SK-N-SH (cell line): ENCODE measurements at regions not wholly inside any gene's neighbourhood (a gene's known extent, or its start where the extent isn't known, plus 50 kb on each side); places are given as distances from the start of the nearest gene placed in this dataset.

Source experiments
- CTCF ChIA-PET: fragments of 300-600, 350-600 bp; formaldehyde crosslinking; extraction: SDS; loops from one replicate; lab custom pipeline; 2021; lab: Yijun Ruan, JAX
- POLR2A ChIA-PET: fragments of 350-600 bp; sonication (Branson Sonifier 250); formaldehyde crosslinking; extraction: SDS; loops from one replicate; lab custom pipeline; 2020; ENCODE audit warnings: antibody characterized with exemption, inconsistent platforms; lab: Yijun Ruan, JAX
- DNase-seq: peaks from one replicate; pipeline ENCODE4 v3.0.0; 2012
- H2AFZ ChIP-seq: fragments of 200-600 bp; sonication (generic); 2 replicates; pipeline ENCODE4 v1.8.1; 2016; ENCODE audit warnings: antibody characterized with exemption, mild to moderate bottlenecking, low read depth
- H3F3A ChIP-seq: fragments of 200-600 bp; sonication (generic); replicated peaks from 2 replicates; pipeline ENCODE3; 2016; ENCODE audit warnings: antibody characterized with exemption, mild to moderate bottlenecking; ENCODE audit not compliant: insufficient read depth
- H3K27ac ChIP-seq, 2 experiments: fragments of 200-500 bp in 1 of 2; fragments of 200-600 bp in 1 of 2; sonication (Bioruptor generic) in 1 of 2; sonication (generic), shearing (Covaris generic) in 1 of 2; 2 replicates each; pipeline versions ENCODE4 v1.5.1 to v1.6.1; 2014 to 2016; ENCODE audit warnings: low read depth in 2 of 2, inconsistent platforms in 1 of 2, low read length in 1 of 2, mild to moderate bottlenecking in 1 of 2, mixed read lengths in 1 of 2
- H3K27me3 ChIP-seq: fragments of 200-600 bp; sonication (generic), shearing (Covaris generic); 2 replicates; pipeline ENCODE4 v1.6.1; 2016; ENCODE audit warnings: mixed run types; ENCODE audit not compliant: insufficient read depth
- H3K36me3 ChIP-seq, 2 experiments: fragments of 200-500 bp in 1 of 2; fragments of 200-600 bp in 1 of 2; sonication (Bioruptor generic) in 1 of 2; sonication (generic) in 1 of 2; replicated peaks in 1 of 2; 2 replicates each; pipeline versions ENCODE3 to v1.5.1; 2014 to 2016; ENCODE audit warnings: low read length in 1 of 2, mild to moderate bottlenecking in 1 of 2; ENCODE audit not compliant: insufficient read depth in 2 of 2, control insufficient read depth in 1 of 2
- H3K4me1 ChIP-seq, 2 experiments: fragments of 200-500 bp in 1 of 2; fragments of 200-600 bp in 1 of 2; sonication (Bioruptor generic) in 1 of 2; sonication (generic), shearing (Covaris generic) in 1 of 2; 2 replicates each; pipeline versions ENCODE4 v1.5.1 to v1.6.1; 2014 to 2016; ENCODE audit warnings: low read depth in 1 of 2, low read length in 1 of 2, mixed run types in 1 of 2; ENCODE audit not compliant: insufficient read depth in 2 of 2, control insufficient read depth in 1 of 2
- H3K4me2 ChIP-seq: fragments of 200-600 bp; sonication (generic), shearing (Covaris generic); 2 replicates; pipeline ENCODE4 v1.6.1; 2017; ENCODE audit warnings: mixed run types
- H3K4me3 ChIP-seq, 2 experiments: fragments of 200-500 bp in 1 of 2; fragments of 200-600 bp in 1 of 2; sonication (Bioruptor generic) in 1 of 2; sonication (generic), shearing (Covaris generic) in 1 of 2; 2 replicates each; pipeline versions ENCODE4 v1.5.1 to v1.8.1; 2014 to 2016; ENCODE audit warnings: low read depth in 2 of 2, inconsistent platforms in 1 of 2, low read length in 1 of 2, mild to moderate bottlenecking in 1 of 2, mixed read lengths in 1 of 2, moderate library complexity in 1 of 2
- H3K79me2 ChIP-seq: fragments of 200-600 bp; sonication (generic); 2 replicates; pipeline ENCODE4 v1.8.1; 2017; ENCODE audit warnings: mild to moderate bottlenecking; ENCODE audit not compliant: insufficient read depth
- H3K9ac ChIP-seq: fragments of 200-600 bp; sonication (generic); 2 replicates; pipeline ENCODE4 v1.6.1; 2017; ENCODE audit warnings: mixed run types
- H3K9me2 ChIP-seq: fragments of 200-600 bp; sonication (generic); 2 replicates; pipeline ENCODE4 v1.6.1; 2017; ENCODE audit warnings: mixed run types
- H3K9me3 ChIP-seq: fragments of 200-600 bp; sonication (generic); 2 replicates; pipeline ENCODE4 v1.6.1; 2017; ENCODE audit warnings: mixed run types, mild to moderate bottlenecking, moderate library complexity
- H4K20me1 ChIP-seq: fragments of 200-600 bp; sonication (generic); 2 replicates; pipeline ENCODE4 v1.6.1; 2017; ENCODE audit warnings: mild to moderate bottlenecking, mixed run types; ENCODE audit not compliant: insufficient read depth
- CHD2 ChIP-seq: fragments of 150-350 bp; IDR thresholded peaks from 2 replicates; pipeline ENCODE4 v1.6.1; 2018; ENCODE audit warnings: low read length; ENCODE audit not compliant: partially characterized antibody
- CTCF ChIP-seq: fragments of 200-600 bp; sonication (generic); IDR thresholded peaks from 2 replicates; pipeline ENCODE4 v1.6.1; 2017; ENCODE audit warnings: antibody characterized with exemption, mild to moderate bottlenecking, moderate library complexity
- EZH2phosphoT487 ChIP-seq: fragments of 200-600 bp; sonication (generic); IDR thresholded peaks from 2 replicates; pipeline ENCODE4 v1.6.1; 2017; ENCODE audit warnings: low read depth, mixed run types, mild to moderate bottlenecking, antibody characterized with exemption, moderate library complexity, borderline replicate concordance
- FOSL2 ChIP-seq: IDR thresholded peaks from 2 replicates; pipeline ENCODE4 v1.4.0; 2012; ENCODE audit warnings: low read depth, mild to moderate bottlenecking, moderate library complexity, borderline replicate concordance
- FOXJ3 ChIP-seq: sonication (generic); formaldehyde crosslinking; IDR thresholded peaks from 2 replicates; pipeline ENCODE4 v1.5.1; 2020; ENCODE audit warnings: mild to moderate bottlenecking, missing genetic modification reagents
- FOXM1 ChIP-seq: IDR thresholded peaks from 2 replicates; pipeline ENCODE4 v1.4.0; 2012; ENCODE audit warnings: low read depth, mild to moderate bottlenecking
- GABPA ChIP-seq: IDR thresholded peaks from 2 replicates; pipeline ENCODE4 v1.4.0; 2012; ENCODE audit warnings: low read depth, mild to moderate bottlenecking
- MAX ChIP-seq: IDR thresholded peaks from 2 replicates; pipeline ENCODE4 v1.4.0; 2012; ENCODE audit warnings: low read depth
- MEF2A ChIP-seq: IDR thresholded peaks from 2 replicates; pipeline ENCODE4 v1.4.0; 2012; ENCODE audit warnings: low read depth, borderline replicate concordance
- MXI1 ChIP-seq: IDR thresholded peaks from 2 replicates; pipeline ENCODE4 v1.6.1; 2012; ENCODE audit warnings: mild to moderate bottlenecking, low read depth, low read length, improper control_type of control experiment
- NFIC ChIP-seq: IDR thresholded peaks from 2 replicates; pipeline ENCODE4 v1.4.0; 2012; ENCODE audit warnings: borderline replicate concordance
- NRF1 ChIP-seq: IDR thresholded peaks from 2 replicates; pipeline ENCODE4 v1.6.1; 2012; ENCODE audit warnings: low read depth, mild to moderate bottlenecking, low read length
- POLR2AphosphoS5 ChIP-seq: IDR thresholded peaks from 2 replicates; pipeline ENCODE4 v1.6.1; 2012; ENCODE audit warnings: low read depth, low read length
- RAD21 ChIP-seq: IDR thresholded peaks from 2 replicates; pipeline ENCODE4 v1.6.1; 2012; ENCODE audit warnings: mild to moderate bottlenecking, low read length
- SMC3 ChIP-seq: IDR thresholded peaks from 2 replicates; pipeline ENCODE4 v1.6.1; 2012; ENCODE audit warnings: low read depth, low read length, improper control_type of control experiment
- TEAD4 ChIP-seq: IDR thresholded peaks from 2 replicates; pipeline ENCODE4 v1.4.0; 2012; ENCODE audit warnings: mild to moderate bottlenecking, borderline replicate concordance; ENCODE audit not compliant: insufficient read depth
- ZBTB33 ChIP-seq: IDR thresholded peaks from 2 replicates; pipeline ENCODE4 v1.4.0; 2012; ENCODE audit warnings: low read depth, borderline replicate concordance
- WGBS: methylation state at CpG from one replicate; pipeline ENCODE4 v1.1.6; 2017; ENCODE audit warnings: low lambda C conversion rate; 5-methylcytosine and 5-hydroxymethylcytosine counted together

GRCh38 chr20:40602381-40602780 lies 86.7 kb downstream of the MAFB start:
- no peak overlapping the region for H2AFZ ChIP-seq
- no peaks in the 10 kb centered on the region for H3K9me3 ChIP-seq
- POLR2A ChIA-PET: no interaction called here
- 75% methylated on average over 1 of the region's 1 CpG for WGBS
- H3K36me3 ChIP-seq: no peaks in the 10 kb centered on the region
- CTCF ChIA-PET: no interaction called here
- DNase-seq: no peak
- H3K9ac ChIP-seq: no peak overlapping the region
- no peaks in the 10 kb centered on the region for H3K79me2 ChIP-seq
- H4K20me1 ChIP-seq: no peaks in the 10 kb centered on the region
- no peak overlapping the region for H3K27ac ChIP-seq
- no peak overlapping the region for H3K4me3 ChIP-seq
- H3K4me1 ChIP-seq: no peaks in the 10 kb centered on the region
- H3F3A ChIP-seq: no peaks in the 10 kb centered on the region
- TF ChIP-seq POLR2AphosphoS5: no peak
- no peak for TF ChIP-seq FOXM1
- no peak for TF ChIP-seq SMC3
- no peak for TF ChIP-seq MAX
- TF ChIP-seq ZBTB33: no peak
- no peak for TF ChIP-seq NRF1
- no peak for TF ChIP-seq CTCF
- no peak for TF ChIP-seq GABPA
- TF ChIP-seq FOXJ3: no peak
- no peak for TF ChIP-seq RAD21
- no peak for TF ChIP-seq MEF2A
- no peak for TF ChIP-seq CHD2
- no peak for TF ChIP-seq TEAD4
- no peak for TF ChIP-seq NFIC
- H3K27me3 ChIP-seq: no peaks in the 10 kb centered on the region; the same call in 1 of the 2 replicates
- H3K9me2 ChIP-seq: no peaks in the 10 kb centered on the region
- H3K4me2 ChIP-seq: no peak overlapping the region

GRCh38 chr20:40600441-40601219 lies 88.4 kb downstream of the MAFB start:
- Histone ChIP-seq H3K9me3 (no peaks in the 10 kb centered on the region), H3K4me3 (no peak overlapping the region), H3K79me2 (no peaks in the 10 kb centered on the region), H3K27me3 (no peaks in the 10 kb centered on the region; the same call in 1 of the 2 replicates), H4K20me1 (no peaks in the 10 kb centered on the region), H3K4me1 (no peaks in the 10 kb centered on the region), H3K9ac (no peak overlapping the region), H3K4me2 (no peak overlapping the region), H3F3A (no peaks in the 10 kb centered on the region), H2AFZ (no peak overlapping the region), H3K9me2 (no peaks in the 10 kb centered on the region), H3K27ac (no peak overlapping the region), H3K36me3 (no peaks in the 10 kb centered on the region)
- TF ChIP-seq MXI1: no peak
- TF ChIP-seq FOSL2: no peak
- no peak for TF ChIP-seq EZH2phosphoT487
- TF ChIP-seq GABPA: no peak
- no peak for TF ChIP-seq MEF2A
- no peak for TF ChIP-seq NFIC
- no peak for TF ChIP-seq MAX
- DNase-seq: no peak
- POLR2A ChIA-PET: no interaction called here
- CTCF ChIA-PET: no interaction called here
- 9% methylated on average over 1 of the region's 2 CpGs for WGBS
